A549 (cell line): ENCODE measurements at regions not wholly inside any gene's neighbourhood (a gene's known extent, or its start where the extent isn't known, plus 50 kb on each side); places are given as distances from the start of the nearest gene placed in this dataset.

Experiments
- CTCF ChIP-seq: fragments of >200 bp; sonication (Bioruptor Twin); formaldehyde crosslinking; IDR thresholded peaks from 3 replicates; pipeline ENCODE4 v1.5.1; 2016
- EHMT2 ChIP-seq: fragments of 200-600 bp; sonication (generic); IDR thresholded peaks from 2 replicates; pipeline ENCODE4 v1.6.1; 2016; ENCODE audit warnings: antibody characterized with exemption, low read depth, mild to moderate bottlenecking, moderate library complexity
- HDAC2 ChIP-seq: fragments of 200-600 bp; sonication (generic); IDR thresholded peaks from 2 replicates; pipeline ENCODE4 v1.6.1; 2016
- NR3C1 ChIP-seq: fragments of >200 bp; sonication (Bioruptor Twin); formaldehyde crosslinking; IDR thresholded peaks from 3 replicates; pipeline ENCODE4 v1.6.1; 2017
- PBX3 ChIP-seq: IDR thresholded peaks from 2 replicates; pipeline ENCODE4 v1.6.1; 2012
- RCOR1 ChIP-seq: fragments of 150-350 bp; IDR thresholded peaks from 2 replicates; pipeline ENCODE4 v1.6.1; 2014; ENCODE audit warnings: antibody characterized with exemption, low read length, low read depth
- RNF2 ChIP-seq: fragments of 200-600 bp; sonication (generic); IDR thresholded peaks from 2 replicates; pipeline ENCODE4 v1.6.1; 2016; ENCODE audit warnings: low read depth, mild to moderate bottlenecking, antibody characterized with exemption, moderate library complexity, borderline replicate concordance

GRCh38 chr18:75694292-75694691, 266.8 kb upstream of the SMIM21 start:
- no peak for TF ChIP-seq EHMT2
- TF ChIP-seq HDAC2: no peak
- TF ChIP-seq CTCF: no peak
- TF ChIP-seq RNF2: no peak
- no peak for TF ChIP-seq PBX3
- TF ChIP-seq RCOR1: no peak
- no peak for TF ChIP-seq NR3C1
